OCI-LY7 (cell line): ENCODE measurements at regions not wholly inside any gene's neighbourhood (a gene's known extent, or its start where the extent isn't known, plus 50 kb on each side); places are given as distances from the start of the nearest gene placed in this dataset.

ENCODE experiments used
- BruUV-seq: library from RNA; stranded (reverse); fragments of 400-500 nt; replicated peaks from 2 replicates; lab custom pipeline; 2021; lab: Mats Ljungman, UMichigan
- CTCF ChIA-PET: fragments of 300-600 bp; sonication (Branson Sonifier 250); formaldehyde crosslinking; loops from one replicate; lab custom pipeline; 2022; ENCODE audit warnings: antibody characterized with exemption; ENCODE audit not compliant: unreplicated experiment; lab: Charles Lee
- POLR2A ChIA-PET: fragments of 300-600 bp; sonication (Branson Sonifier 250); formaldehyde crosslinking; loops from one replicate; lab custom pipeline; 2022; ENCODE audit warnings: antibody characterized with exemption; lab: Charles Lee
- DNase-seq: peaks from one replicate; pipeline ENCODE4 v3.0.0-alpha.2; 2015; ENCODE audit warnings: low spot score
- H2AFZ ChIP-seq: fragments of 200-600 bp; sonication (generic), shearing (Covaris generic); 2 replicates; pipeline ENCODE4 v1.6.1; 2014; ENCODE audit warnings: mild to moderate bottlenecking, antibody characterized with exemption, low read length, moderate library complexity
- H3K27ac ChIP-seq: fragments of 200-600 bp; sonication (generic); 2 replicates; pipeline ENCODE4 v1.5.1; 2014; ENCODE audit warnings: mixed run types, low read depth, mild to moderate bottlenecking, moderate library complexity, low read length, inconsistent platforms; ENCODE audit not compliant: poor library complexity, severe bottlenecking
- H3K36me3 ChIP-seq: fragments of 200-600 bp; sonication (generic); 2 replicates; pipeline ENCODE4 v1.6.1; 2014; ENCODE audit warnings: mild to moderate bottlenecking, antibody characterized with exemption, low read length, moderate library complexity, mixed read lengths; ENCODE audit not compliant: insufficient read depth
- H3K4me1 ChIP-seq: fragments of 200-600 bp; sonication (generic); 2 replicates; pipeline ENCODE4 v1.5.1; 2014; ENCODE audit warnings: mild to moderate bottlenecking, low read length; ENCODE audit not compliant: insufficient read depth, poor library complexity, severe bottlenecking
- H3K4me2 ChIP-seq: fragments of 200-600 bp; sonication (generic); 2 replicates; pipeline ENCODE4 v1.6.1; 2014; ENCODE audit warnings: mild to moderate bottlenecking, low read length
- H3K4me3 ChIP-seq: fragments of 200-600 bp; sonication (generic); 2 replicates; pipeline ENCODE4 v1.5.1; 2014; ENCODE audit warnings: mild to moderate bottlenecking, low read depth, low read length; ENCODE audit not compliant: poor library complexity, severe bottlenecking
- H3K79me2 ChIP-seq: fragments of 200-600 bp; sonication (generic); 2 replicates; pipeline ENCODE4 v1.6.1; 2016; ENCODE audit warnings: low read depth, mild to moderate bottlenecking, low read length, moderate library complexity, mixed read lengths; ENCODE audit not compliant: insufficient read depth
- H3K9me2 ChIP-seq: fragments of 200-600 bp; sonication (generic); 2 replicates; pipeline ENCODE4 v1.6.1; 2016; ENCODE audit warnings: mild to moderate bottlenecking, low read length, mixed read lengths; ENCODE audit not compliant: insufficient read depth
- H3K9me3 ChIP-seq: fragments of 200-600 bp; sonication (generic); 2 replicates; pipeline ENCODE4 v1.6.1; 2014; ENCODE audit warnings: mild to moderate bottlenecking, mixed run types, low read length, mixed read lengths
- H4K20me1 ChIP-seq: fragments of 200-600 bp; sonication (generic); 2 replicates; pipeline ENCODE4 v1.6.1; 2014; ENCODE audit warnings: mild to moderate bottlenecking, antibody characterized with exemption, low read length, moderate library complexity, mixed read lengths; ENCODE audit not compliant: insufficient read depth
- CTCF ChIP-seq: fragments of 200-600 bp; sonication (generic); conservative IDR thresholded peaks from 2 replicates; pipeline ENCODE4 v1.5.1; 2014; ENCODE audit warnings: mild to moderate bottlenecking, antibody characterized with exemption, low read length, moderate library complexity, mixed read lengths
- EZH2phosphoT487 ChIP-seq: fragments of 200-600 bp; sonication (generic); IDR thresholded peaks from 2 replicates; pipeline ENCODE4 v1.6.1; 2018; ENCODE audit warnings: low read depth, borderline replicate concordance, mild to moderate bottlenecking, mixed run types, antibody characterized with exemption, low read length, moderate library complexity, mixed read lengths
- intact Hi-C: fragments of 100-400 bp; cut with micrococcal nuclease; formaldehyde crosslinking; loops from one replicate; pipeline ENCODE4 v1.10.0; 2022; ENCODE audit not compliant: unreplicated experiment

GRCh38 chr10:118823256-118823907, 68.6 kb upstream of the CACUL1 start:
- intact Hi-C loops: no loop called here
- ChIA-PET CTCF (no interaction called here), POLR2A (no interaction called here)

GRCh38 chr10:118827053-118827452, 72.3 kb upstream of the CACUL1 start:
- Histone ChIP-seq H3K9me3 (no peaks in the 10 kb centered on the region), H4K20me1 (no peaks in the 10 kb centered on the region), H3K4me2 (no peak overlapping the region), H3K79me2 (no peaks in the 10 kb centered on the region), H2AFZ (no peak overlapping the region), H3K27ac (no peak overlapping the region), H3K9me2 (no peaks in the 10 kb centered on the region), H3K4me1 (no peaks in the 10 kb centered on the region), H3K36me3 (no peaks in the 10 kb centered on the region), H3K4me3 (no peak overlapping the region)
- intact Hi-C loops: no loop called here
- POLR2A ChIA-PET: no interaction called here
- no peak for DNase-seq
- TF ChIP-seq EZH2phosphoT487: no peak
- no peak for TF ChIP-seq CTCF
- no TSS peak for BruUV-seq
- CTCF ChIA-PET: no interaction called here

More at GRCh38 chr10:118823256-118823907, 68.6 kb upstream of the CACUL1 start:
- Histone ChIP-seq H3K4me1 (no peaks in the 10 kb centered on the region), H3K27ac (no peak overlapping the region), H3K4me2 (no peak overlapping the region), H3K36me3 (no peaks in the 10 kb centered on the region), H2AFZ (no peak overlapping the region), H4K20me1 (no peaks in the 10 kb centered on the region), H3K79me2 (no peaks in the 10 kb centered on the region), H3K9me3 (no peaks in the 10 kb centered on the region), H3K4me3 (no peak overlapping the region), H3K9me2 (no peaks in the 10 kb centered on the region)
- DNase-seq: no peak
- TF ChIP-seq CTCF (no peak), EZH2phosphoT487 (no peak)
- BruUV-seq: no TSS peak

- Histone ChIP-seq H3K4me1 (no peaks in the 10 kb centered on the region), H3K79me2 (no peaks in the 10 kb centered on the region), H3K27ac (no peak overlapping the region), H3K4me2 (no peak overlapping the region), H3K9me3 (no peaks in the 10 kb centered on the region), H2AFZ (no peak overlapping the region), H3K9me2 (no peaks in the 10 kb centered on the region), H4K20me1 (no peaks in the 10 kb centered on the region), H3K4me3 (no peak overlapping the region), H3K36me3 (no peaks in the 10 kb centered on the region)
- intact Hi-C loops: no loop called here
- TF ChIP-seq EZH2phosphoT487 (no peak), CTCF (peak; percentile 70)
- BruUV-seq: no TSS peak
- POLR2A ChIA-PET: no interaction called here
- no peak for DNase-seq
- CTCF ChIA-PET: interaction anchor here (1.2 kb wide), 1 partner anchor 10 kb away, joined by 4 read pairs; no protein-coding TSS in a partner anchor
Measured at GRCh38 chr10:118827466-118828155, 72.8 kb upstream of the CACUL1 start.
